IMR-90 (cell line): ENCODE measurements at regions not wholly inside any gene's neighbourhood (a gene's known extent, or its start where the extent isn't known, plus 50 kb on each side); places are given as distances from the start of the nearest gene placed in this dataset.

Experiments
- CHD1 ChIP-seq: IDR thresholded peaks from 2 replicates; pipeline ENCODE4 v1.6.1; 2012; ENCODE audit warnings: low read depth, low read length, improper control_type of control experiment
- FOS ChIP-seq: fragments of 150-350 bp; IDR thresholded peaks from 2 replicates; pipeline ENCODE4 v1.6.1; 2016; ENCODE audit warnings: low read depth, low read length
- MAZ ChIP-seq: IDR thresholded peaks from 2 replicates; pipeline ENCODE4 v1.6.1; 2012; ENCODE audit warnings: low read depth, mild to moderate bottlenecking, low read length, improper control_type of control experiment, moderate library complexity, borderline replicate concordance
- MXI1 ChIP-seq: IDR thresholded peaks from 2 replicates; pipeline ENCODE4 v1.6.1; 2012; ENCODE audit warnings: low read depth, mild to moderate bottlenecking, low read length, moderate library complexity, borderline replicate concordance
- POLR2A ChIP-seq: IDR thresholded peaks from 2 replicates; pipeline ENCODE4 v1.6.1; 2012; ENCODE audit warnings: mild to moderate bottlenecking, low read depth, low read length
- RAD21 ChIP-seq: IDR thresholded peaks from 2 replicates; pipeline ENCODE4 v1.6.1; 2012; ENCODE audit warnings: low read length, improper control_type of control experiment
- RFX5 ChIP-seq: IDR thresholded peaks from 2 replicates; pipeline ENCODE4 v1.8.0; 2012; ENCODE audit warnings: low read depth, mild to moderate bottlenecking, low read length, moderate library complexity
- SMC3 ChIP-seq: fragments of 150-350 bp; IDR thresholded peaks from 2 replicates; pipeline ENCODE4 v1.6.1; 2016; ENCODE audit warnings: low read depth, mild to moderate bottlenecking, antibody characterized with exemption, low read length, moderate library complexity
- TF ChIP-seq, protein P1 (sequence below): conservative IDR thresholded peaks from 2 replicates; pipeline ENCODE4 v1.5.1; 2012; ENCODE audit warnings: mild to moderate bottlenecking, low read depth, low read length, improper control_type of control experiment
- TF ChIP-seq, protein P2 (sequence below): fragments of 150-350 bp; IDR thresholded peaks from 2 replicates; pipeline ENCODE4 v1.6.1; 2017; ENCODE audit warnings: mild to moderate bottlenecking, antibody characterized with exemption, low read length, low read depth

GRCh38 chr6:115443825-115444478 lies 616.7 kb downstream of the FRK start:
- no peak for TF ChIP-seq MAZ
- TF ChIP-seq, protein P1, sequence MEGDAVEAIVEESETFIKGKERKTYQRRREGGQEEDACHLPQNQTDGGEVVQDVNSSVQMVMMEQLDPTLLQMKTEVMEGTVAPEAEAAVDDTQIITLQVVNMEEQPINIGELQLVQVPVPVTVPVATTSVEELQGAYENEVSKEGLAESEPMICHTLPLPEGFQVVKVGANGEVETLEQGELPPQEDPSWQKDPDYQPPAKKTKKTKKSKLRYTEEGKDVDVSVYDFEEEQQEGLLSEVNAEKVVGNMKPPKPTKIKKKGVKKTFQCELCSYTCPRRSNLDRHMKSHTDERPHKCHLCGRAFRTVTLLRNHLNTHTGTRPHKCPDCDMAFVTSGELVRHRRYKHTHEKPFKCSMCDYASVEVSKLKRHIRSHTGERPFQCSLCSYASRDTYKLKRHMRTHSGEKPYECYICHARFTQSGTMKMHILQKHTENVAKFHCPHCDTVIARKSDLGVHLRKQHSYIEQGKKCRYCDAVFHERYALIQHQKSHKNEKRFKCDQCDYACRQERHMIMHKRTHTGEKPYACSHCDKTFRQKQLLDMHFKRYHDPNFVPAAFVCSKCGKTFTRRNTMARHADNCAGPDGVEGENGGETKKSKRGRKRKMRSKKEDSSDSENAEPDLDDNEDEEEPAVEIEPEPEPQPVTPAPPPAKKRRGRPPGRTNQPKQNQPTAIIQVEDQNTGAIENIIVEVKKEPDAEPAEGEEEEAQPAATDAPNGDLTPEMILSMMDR: no peak
- TF ChIP-seq RFX5: no peak
- no peak for TF ChIP-seq POLR2A
- no peak for TF ChIP-seq RAD21
- TF ChIP-seq SMC3: no peak
- no peak for TF ChIP-seq MXI1
- TF ChIP-seq, protein P2, sequence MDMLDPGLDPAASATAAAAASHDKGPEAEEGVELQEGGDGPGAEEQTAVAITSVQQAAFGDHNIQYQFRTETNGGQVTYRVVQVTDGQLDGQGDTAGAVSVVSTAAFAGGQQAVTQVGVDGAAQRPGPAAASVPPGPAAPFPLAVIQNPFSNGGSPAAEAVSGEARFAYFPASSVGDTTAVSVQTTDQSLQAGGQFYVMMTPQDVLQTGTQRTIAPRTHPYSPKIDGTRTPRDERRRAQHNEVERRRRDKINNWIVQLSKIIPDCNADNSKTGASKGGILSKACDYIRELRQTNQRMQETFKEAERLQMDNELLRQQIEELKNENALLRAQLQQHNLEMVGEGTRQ: no peak
- no peak for TF ChIP-seq FOS
- TF ChIP-seq CHD1: no peak
